ENCODE measurements at regions not wholly inside any gene's neighbourhood (a gene's known extent, or its start where the extent isn't known, plus 50 kb on each side); places are given as distances from the start of the nearest gene placed in this dataset.

- no peak for DNase-seq (ENCODE audit: low spot score)
Measured at GRCh38 chr4:83716874-83717273, 181.0 kb downstream of the GPAT3 start.

GRCh38 chr4:83712890-83713289, 177.0 kb downstream of the GPAT3 start:
- no peak for DNase-seq (ENCODE audit: low spot score)

GRCh38 chr4:83709627-83710026, 173.7 kb downstream of the GPAT3 start:
- DNase-seq (ENCODE audit: low spot score) = no peak

- no peak for DNase-seq (ENCODE audit: low spot score)
Measured at GRCh38 chr4:83708500-83709175, 172.7 kb downstream of the GPAT3 start.

GRCh38 chr4:83704786-83705185, 168.9 kb downstream of the GPAT3 start:
- DNase-seq (ENCODE audit: low spot score) = no peak

- DNase-seq (ENCODE audit: low spot score) = no peak
Measured at GRCh38 chr4:83703752-83704151, 167.8 kb downstream of the GPAT3 start.

GRCh38 chr4:83701041-83701440, 165.1 kb downstream of the GPAT3 start:
- DNase-seq (ENCODE audit: low spot score) = no peak

- no peak for DNase-seq (ENCODE audit: low spot score)
Measured at GRCh38 chr4:83699358-83699757, 163.4 kb downstream of the GPAT3 start.

- DNase-seq (ENCODE audit: low spot score) = no peak
Measured at GRCh38 chr4:83692028-83692427, 156.1 kb downstream of the GPAT3 start.

- no peak for DNase-seq (ENCODE audit: low spot score)
Measured at GRCh38 chr4:83686166-83686565, 150.3 kb downstream of the GPAT3 start.

- DNase-seq (ENCODE audit: low spot score) = no peak
Measured at GRCh38 chr4:83679692-83680091, 143.8 kb downstream of the GPAT3 start.

- no peak for DNase-seq (ENCODE audit: low spot score)
Measured at GRCh38 chr4:83679254-83679653, 143.3 kb downstream of the GPAT3 start.

GRCh38 chr4:83677656-83678055, 141.7 kb downstream of the GPAT3 start:
- no peak for DNase-seq (ENCODE audit: low spot score)

GRCh38 chr4:83664741-83665140, 128.8 kb downstream of the GPAT3 start:
- no peak for DNase-seq (ENCODE audit: low spot score)

- no peak for DNase-seq (ENCODE audit: low spot score)
Measured at GRCh38 chr4:83664071-83664470, 128.2 kb downstream of the GPAT3 start.

GRCh38 chr4:83662204-83662603, 126.3 kb downstream of the GPAT3 start:
- no peak for DNase-seq (ENCODE audit: low spot score)

- no peak for DNase-seq (ENCODE audit: low spot score)
Measured at GRCh38 chr4:83661359-83661758, 125.5 kb downstream of the GPAT3 start.

- no peak for DNase-seq (ENCODE audit: low spot score)
Measured at GRCh38 chr4:83660578-83660977, 124.7 kb downstream of the GPAT3 start.

- DNase-seq (ENCODE audit: low spot score) = no peak
Measured at GRCh38 chr4:83658806-83659205, 122.9 kb downstream of the GPAT3 start.

GRCh38 chr4:83657336-83657735, 121.4 kb downstream of the GPAT3 start:
- DNase-seq (ENCODE audit: low spot score) = no peak

Measured in Ammon's horn (tissue), 1 donor.